Large intestine (tissue), 3 donors: ENCODE measurements at regions not wholly inside any gene's neighbourhood (a gene's known extent, or its start where the extent isn't known, plus 50 kb on each side); places are given as distances from the start of the nearest gene placed in this dataset.
A peak's percentile ranks its signal among the peaks of the same experiment; 100 is the strongest.

ENCODE experiments used
- DNase-seq, 2 donors: peaks; one replicate each; pipeline versions ENCODE4 v3.0.0 to v3.0.0-alpha.2; 2013
- H3K27ac ChIP-seq: one replicate; pipeline ENCODE4 v1.5.1; 2013; ENCODE audit warnings: low read length
- H3K27me3 ChIP-seq: 2 replicates; pipeline ENCODE4 v1.6.1; 2013; ENCODE audit warnings: low read length; ENCODE audit not compliant: control insufficient read depth, insufficient read depth
- H3K36me3 ChIP-seq: 2 replicates; pipeline ENCODE4 v1.6.1; 2013; ENCODE audit warnings: low read length; ENCODE audit not compliant: control insufficient read depth, insufficient read depth
- H3K4me1 ChIP-seq: one replicate; pipeline ENCODE4 v1.6.1; 2013; ENCODE audit warnings: low read length; ENCODE audit not compliant: control insufficient read depth, insufficient read depth
- H3K4me3 ChIP-seq: one replicate; pipeline ENCODE4 v1.5.1; 2013; ENCODE audit warnings: low read length
- H3K9me3 ChIP-seq: one replicate; pipeline ENCODE4 v1.6.1; 2013; ENCODE audit warnings: mild to moderate bottlenecking, low read depth, low read length, moderate library complexity; ENCODE audit not compliant: control insufficient read depth
- WGBS: methylation state at CpG from one replicate; pipeline ENCODE4 v1.1.5; 2013; ENCODE audit warnings: low lambda C conversion rate; ENCODE audit not compliant: insufficient coverage; 5-methylcytosine and 5-hydroxymethylcytosine counted together

- H3K4me1 ChIP-seq, result no peaks in the 10 kb centered on the region
- WGBS, result 81% methylated on average over 5 of the region's 8 CpGs
- H3K4me3 ChIP-seq, result no peak overlapping the region
- H3K9me3 ChIP-seq, result peaks cover 4% of the 10 kb centered on the region
- H3K36me3 ChIP-seq, result no peaks in the 10 kb centered on the region
- no peak overlapping the region for H3K27ac ChIP-seq
- H3K27me3 ChIP-seq, result no peaks in the 10 kb centered on the region
- peak in 1 of 2 donors; percentile 13 for DNase-seq
Observed at GRCh38 chr5:123916345-123917121, 404.6 kb downstream of the CSNK1G3 start.

- WGBS, result no CpG with 5 or more reads among the region's 1 CpG
- H3K27me3 ChIP-seq, result no peaks in the 10 kb centered on the region
- no peak overlapping the region for H3K27ac ChIP-seq
- no peak overlapping the region for H3K4me3 ChIP-seq
- no peaks in the 10 kb centered on the region for H3K9me3 ChIP-seq
- DNase-seq, result no peak
- no peaks in the 10 kb centered on the region for H3K36me3 ChIP-seq
- H3K4me1 ChIP-seq, result no peaks in the 10 kb centered on the region
Observed at GRCh38 chr5:123914333-123914732, 402.4 kb downstream of the CSNK1G3 start.

- no peaks in the 10 kb centered on the region for H3K36me3 ChIP-seq
- no peaks in the 10 kb centered on the region for H3K4me1 ChIP-seq
- no peaks in the 10 kb centered on the region for H3K27me3 ChIP-seq
- H3K4me3 ChIP-seq, result no peak overlapping the region
- no peak overlapping the region for H3K27ac ChIP-seq
- 78% methylated on average over 2 of the region's 3 CpGs for WGBS
- no peaks in the 10 kb centered on the region for H3K9me3 ChIP-seq
- DNase-seq, result no peak
Observed at GRCh38 chr5:123907349-123907748, 395.4 kb downstream of the CSNK1G3 start.

DNA sequence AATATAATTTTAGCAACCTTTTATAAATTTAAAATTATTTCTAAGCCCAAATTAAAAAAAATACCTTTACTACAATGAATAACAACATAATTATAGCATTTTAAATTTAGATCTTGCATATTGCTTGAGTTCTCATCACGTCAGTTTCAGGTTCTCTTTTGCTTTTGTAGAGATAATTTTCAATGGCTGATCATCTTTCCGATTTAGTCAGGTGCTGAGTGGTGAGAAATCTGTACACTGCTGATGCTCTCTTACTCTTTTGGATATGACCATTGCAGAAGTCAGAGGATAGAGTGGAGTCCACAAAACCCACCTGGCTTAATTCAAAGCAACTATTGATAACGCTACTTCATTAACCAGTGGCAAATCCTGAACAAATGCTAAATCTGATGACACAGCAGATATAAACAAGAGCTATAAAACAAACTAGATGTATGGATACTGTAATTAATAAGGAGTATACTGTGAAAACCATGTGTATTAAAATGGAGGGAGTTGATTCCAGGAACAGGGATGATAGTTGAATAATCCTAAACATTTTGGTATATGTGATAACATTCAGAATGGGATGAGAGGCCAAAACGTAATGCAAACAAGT is 394.8 kb downstream of the CSNK1G3 start:
- DNase-seq, result no peak
- 95% methylated on average over 4 of the region's 4 CpGs for WGBS
- Histone ChIP-seq H3K4me3 (no peak overlapping the region), H3K36me3 (no peaks in the 10 kb centered on the region), H3K4me1 (no peaks in the 10 kb centered on the region), H3K9me3 (no peaks in the 10 kb centered on the region), H3K27ac (no peak overlapping the region), H3K27me3 (no peaks in the 10 kb centered on the region)

DNA sequence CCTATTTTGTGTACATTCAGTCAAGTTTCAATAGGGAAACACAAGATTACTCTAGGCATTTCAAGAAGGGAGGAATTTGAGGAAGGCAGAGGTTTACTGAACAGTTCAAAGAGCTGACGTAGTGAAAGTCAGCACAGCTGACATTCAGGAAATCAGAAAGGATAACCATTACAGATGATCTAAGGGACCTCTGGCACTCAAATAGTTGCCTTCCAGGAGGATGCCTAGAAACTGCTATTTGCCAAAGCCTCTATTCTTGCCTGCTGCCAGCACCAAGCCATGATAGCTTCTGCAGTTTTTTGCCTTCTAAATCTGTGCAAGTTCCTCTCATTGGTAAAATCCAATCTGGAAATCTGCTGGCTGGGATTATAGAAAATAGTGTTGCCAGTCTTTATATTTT is 373.1 kb downstream of the CSNK1G3 start:
- no peak for DNase-seq
- no CpG with 5 or more reads among the region's 1 CpG for WGBS
- H3K4me3 ChIP-seq, result no peak overlapping the region
- H3K9me3 ChIP-seq, result no peaks in the 10 kb centered on the region
- H3K4me1 ChIP-seq, result peaks cover 17% of the 10 kb centered on the region
- H3K36me3 ChIP-seq, result no peaks in the 10 kb centered on the region
- no peak overlapping the region for H3K27ac ChIP-seq
- H3K27me3 ChIP-seq, result no peaks in the 10 kb centered on the region

DNA sequence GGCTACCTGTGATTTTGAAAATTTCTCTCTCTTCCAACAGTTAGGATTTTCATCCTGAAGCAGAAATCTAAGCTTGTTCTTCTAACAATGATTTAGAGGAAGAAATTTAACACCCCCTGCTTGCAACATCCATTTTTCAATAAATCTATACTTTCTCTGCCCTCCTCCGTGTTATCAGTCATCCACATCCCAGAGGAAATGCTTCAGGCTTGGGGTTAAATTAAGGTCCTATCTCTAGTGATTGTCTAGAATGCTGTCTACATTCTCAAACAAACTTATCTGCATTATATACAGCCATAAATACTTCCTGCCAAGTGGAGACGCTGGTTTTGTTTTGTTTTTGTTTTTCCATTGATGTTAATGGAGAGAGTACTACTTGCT is 371.0 kb downstream of the CSNK1G3 start:
- no peak overlapping the region for H3K27ac ChIP-seq
- 0% methylated on average over 1 of the region's 2 CpGs for WGBS
- H3K36me3 ChIP-seq, result no peaks in the 10 kb centered on the region
- no peaks in the 10 kb centered on the region for H3K27me3 ChIP-seq
- DNase-seq, result no peak
- peaks cover 12% of the 10 kb centered on the region for H3K4me1 ChIP-seq
- H3K9me3 ChIP-seq, result no peaks in the 10 kb centered on the region
- no peak overlapping the region for H3K4me3 ChIP-seq

DNA sequence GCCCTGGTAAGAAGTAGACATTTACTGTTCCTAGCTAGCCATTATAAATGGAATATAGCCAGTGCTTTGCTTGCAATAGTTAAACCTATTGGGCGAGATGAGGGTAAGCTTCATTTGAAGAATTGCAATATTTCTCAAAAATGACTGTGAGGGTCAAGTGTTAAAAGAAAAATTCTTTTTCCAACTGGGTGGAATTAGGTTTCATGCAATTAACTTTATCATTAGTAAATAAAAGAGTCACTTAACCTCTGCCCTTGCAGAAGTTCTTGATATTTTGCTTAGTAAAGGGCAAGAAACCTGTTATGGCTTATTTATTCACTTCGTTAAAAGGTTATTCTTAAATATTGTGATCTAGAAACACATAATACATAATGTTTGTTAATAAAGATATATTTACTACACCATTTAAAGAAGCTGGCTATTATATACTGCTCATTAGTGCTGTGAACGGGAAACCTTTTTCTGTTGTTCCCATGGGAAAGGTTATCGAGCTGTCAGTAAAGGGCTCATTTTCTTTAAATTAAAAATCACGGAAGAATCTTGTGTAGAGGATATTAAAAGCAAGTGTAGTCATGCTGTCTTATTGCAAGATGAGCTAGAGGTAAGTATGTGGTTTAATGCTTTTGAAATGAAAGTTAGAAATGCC is 370.5 kb downstream of the CSNK1G3 start:
- no peaks in the 10 kb centered on the region for H3K36me3 ChIP-seq
- WGBS, result 20% methylated on average over 2 of the region's 5 CpGs
- H3K27ac ChIP-seq, result no peak overlapping the region
- peaks cover 12% of the 10 kb centered on the region for H3K4me1 ChIP-seq
- no peaks in the 10 kb centered on the region for H3K27me3 ChIP-seq
- H3K9me3 ChIP-seq, result no peaks in the 10 kb centered on the region
- no peak overlapping the region for H3K4me3 ChIP-seq
- no peak for DNase-seq

DNA sequence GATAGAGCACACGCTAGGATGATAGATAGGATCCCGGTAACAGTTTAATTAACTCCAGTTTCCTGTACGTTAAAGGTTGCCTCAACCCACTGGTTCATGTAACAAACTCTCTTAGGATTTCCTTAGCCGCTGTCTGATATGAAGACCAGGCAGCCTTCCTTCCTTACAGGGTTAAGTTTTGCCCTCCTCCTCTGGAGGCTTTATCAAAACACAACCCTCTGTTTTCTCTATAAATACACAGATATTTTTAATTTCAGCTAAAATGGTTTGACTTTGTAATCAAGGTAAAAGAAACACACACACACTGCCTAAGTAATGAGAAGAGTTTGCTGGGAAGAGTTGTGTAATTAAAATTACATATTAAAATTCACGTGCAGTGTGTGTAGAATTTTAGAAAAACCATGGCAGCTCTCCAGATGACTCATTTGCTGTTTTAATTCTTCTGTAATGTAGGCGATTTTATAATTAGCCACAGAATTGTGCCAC is 369.8 kb downstream of the CSNK1G3 start:
- no peaks in the 10 kb centered on the region for H3K27me3 ChIP-seq
- peak in 1 of 2 donors; percentile 18 for DNase-seq
- no peaks in the 10 kb centered on the region for H3K36me3 ChIP-seq
- H3K27ac ChIP-seq, result no peak overlapping the region
- no peaks in the 10 kb centered on the region for H3K9me3 ChIP-seq
- H3K4me3 ChIP-seq, result no peak overlapping the region
- H3K4me1 ChIP-seq, result peaks cover 12% of the 10 kb centered on the region
- 8% methylated on average over 2 of the region's 6 CpGs for WGBS

GRCh38 chr5:123880875-123881274 is 368.9 kb downstream of the CSNK1G3 start:
- Histone ChIP-seq H3K9me3 (no peaks in the 10 kb centered on the region), H3K4me3 (no peak overlapping the region), H3K27me3 (no peaks in the 10 kb centered on the region), H3K36me3 (no peaks in the 10 kb centered on the region), H3K4me1 (peaks cover 20% of the 10 kb centered on the region), H3K27ac (no peak overlapping the region)
- DNase-seq, result no peak

DNA sequence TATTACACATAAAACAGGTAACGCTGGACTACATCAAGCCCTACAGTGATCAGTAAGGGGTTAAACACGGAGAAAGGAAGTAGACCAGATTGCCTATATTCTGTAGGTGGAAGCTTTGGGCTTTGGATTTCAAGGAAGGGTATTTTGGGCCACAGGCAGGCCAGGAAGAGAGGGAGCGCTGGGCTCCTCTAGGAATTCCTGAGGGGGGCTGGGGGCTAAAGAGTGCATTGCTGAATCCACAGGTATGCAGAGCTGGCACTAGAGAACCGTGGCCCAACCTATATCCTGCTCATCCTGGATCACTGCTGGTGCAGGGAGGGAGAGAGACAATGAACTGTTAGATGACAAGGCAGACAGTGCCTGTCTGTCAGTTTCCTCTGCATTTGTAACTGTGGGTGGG is 367.1 kb downstream of the CSNK1G3 start:
- no peak for DNase-seq
- no peaks in the 10 kb centered on the region for H3K9me3 ChIP-seq
- H3K36me3 ChIP-seq, result no peaks in the 10 kb centered on the region
- 83% methylated on average over 2 of the region's 4 CpGs for WGBS
- no peak overlapping the region for H3K4me3 ChIP-seq
- no peaks in the 10 kb centered on the region for H3K27me3 ChIP-seq
- H3K4me1 ChIP-seq, result peaks cover 36% of the 10 kb centered on the region
- H3K27ac ChIP-seq, result no peak overlapping the region
